Panc1 (cell line): ENCODE measurements at regions not wholly inside any gene's neighbourhood (a gene's known extent, or its start where the extent isn't known, plus 50 kb on each side); places are given as distances from the start of the nearest gene placed in this dataset.

Source experiments
- POLR2AphosphoS5 ChIP-seq: IDR thresholded peaks from 2 replicates; pipeline ENCODE4 v1.6.1; 2012; ENCODE audit warnings: mild to moderate bottlenecking, low read depth, low read length, moderate library complexity
- SIN3A ChIP-seq: IDR thresholded peaks from 2 replicates; pipeline ENCODE4 v1.6.1; 2012; ENCODE audit warnings: low read depth, mild to moderate bottlenecking, low read length, moderate library complexity, borderline replicate concordance; ENCODE audit not compliant: insufficient read depth
- TF ChIP-seq, protein P1 (sequence below): fragments of 450-650 bp; IDR thresholded peaks from 2 replicates; pipeline ENCODE4 v1.5.1; 2017; ENCODE audit warnings: mild to moderate bottlenecking
- TF ChIP-seq, protein P2 (sequence below), 2 experiments: IDR thresholded peaks; 2 replicates each; pipeline ENCODE4 v1.6.1; 2011 to 2012; ENCODE audit warnings: low read depth in 2 of 2, control low read depth in 1 of 2, low read length in 1 of 2, mild to moderate bottlenecking in 1 of 2, moderate library complexity in 1 of 2; ENCODE audit not compliant: insufficient read depth in 1 of 2

DNA sequence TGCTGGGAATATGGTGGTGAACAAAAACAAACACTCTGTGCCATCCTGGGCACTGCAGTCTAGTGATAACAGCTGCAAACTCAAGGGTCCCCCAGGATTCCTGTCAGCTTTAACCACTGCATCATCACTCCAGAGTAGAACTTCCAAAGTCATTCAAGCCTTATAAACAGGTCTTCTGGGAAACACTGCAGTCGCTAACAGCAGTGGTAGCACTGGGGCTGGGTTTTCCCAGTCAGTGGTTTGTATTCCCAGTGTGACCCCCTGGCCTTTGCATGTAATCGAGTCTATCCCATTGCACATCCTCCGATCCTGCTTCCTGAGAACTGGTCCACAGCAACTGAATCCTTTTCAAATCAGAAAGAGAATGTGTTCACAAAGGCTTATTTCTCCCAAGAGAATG, 623.5 kb downstream of the EDEM1 start:
- TF ChIP-seq, protein P1, sequence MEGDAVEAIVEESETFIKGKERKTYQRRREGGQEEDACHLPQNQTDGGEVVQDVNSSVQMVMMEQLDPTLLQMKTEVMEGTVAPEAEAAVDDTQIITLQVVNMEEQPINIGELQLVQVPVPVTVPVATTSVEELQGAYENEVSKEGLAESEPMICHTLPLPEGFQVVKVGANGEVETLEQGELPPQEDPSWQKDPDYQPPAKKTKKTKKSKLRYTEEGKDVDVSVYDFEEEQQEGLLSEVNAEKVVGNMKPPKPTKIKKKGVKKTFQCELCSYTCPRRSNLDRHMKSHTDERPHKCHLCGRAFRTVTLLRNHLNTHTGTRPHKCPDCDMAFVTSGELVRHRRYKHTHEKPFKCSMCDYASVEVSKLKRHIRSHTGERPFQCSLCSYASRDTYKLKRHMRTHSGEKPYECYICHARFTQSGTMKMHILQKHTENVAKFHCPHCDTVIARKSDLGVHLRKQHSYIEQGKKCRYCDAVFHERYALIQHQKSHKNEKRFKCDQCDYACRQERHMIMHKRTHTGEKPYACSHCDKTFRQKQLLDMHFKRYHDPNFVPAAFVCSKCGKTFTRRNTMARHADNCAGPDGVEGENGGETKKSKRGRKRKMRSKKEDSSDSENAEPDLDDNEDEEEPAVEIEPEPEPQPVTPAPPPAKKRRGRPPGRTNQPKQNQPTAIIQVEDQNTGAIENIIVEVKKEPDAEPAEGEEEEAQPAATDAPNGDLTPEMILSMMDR: no peak
- TF ChIP-seq, protein P2, sequence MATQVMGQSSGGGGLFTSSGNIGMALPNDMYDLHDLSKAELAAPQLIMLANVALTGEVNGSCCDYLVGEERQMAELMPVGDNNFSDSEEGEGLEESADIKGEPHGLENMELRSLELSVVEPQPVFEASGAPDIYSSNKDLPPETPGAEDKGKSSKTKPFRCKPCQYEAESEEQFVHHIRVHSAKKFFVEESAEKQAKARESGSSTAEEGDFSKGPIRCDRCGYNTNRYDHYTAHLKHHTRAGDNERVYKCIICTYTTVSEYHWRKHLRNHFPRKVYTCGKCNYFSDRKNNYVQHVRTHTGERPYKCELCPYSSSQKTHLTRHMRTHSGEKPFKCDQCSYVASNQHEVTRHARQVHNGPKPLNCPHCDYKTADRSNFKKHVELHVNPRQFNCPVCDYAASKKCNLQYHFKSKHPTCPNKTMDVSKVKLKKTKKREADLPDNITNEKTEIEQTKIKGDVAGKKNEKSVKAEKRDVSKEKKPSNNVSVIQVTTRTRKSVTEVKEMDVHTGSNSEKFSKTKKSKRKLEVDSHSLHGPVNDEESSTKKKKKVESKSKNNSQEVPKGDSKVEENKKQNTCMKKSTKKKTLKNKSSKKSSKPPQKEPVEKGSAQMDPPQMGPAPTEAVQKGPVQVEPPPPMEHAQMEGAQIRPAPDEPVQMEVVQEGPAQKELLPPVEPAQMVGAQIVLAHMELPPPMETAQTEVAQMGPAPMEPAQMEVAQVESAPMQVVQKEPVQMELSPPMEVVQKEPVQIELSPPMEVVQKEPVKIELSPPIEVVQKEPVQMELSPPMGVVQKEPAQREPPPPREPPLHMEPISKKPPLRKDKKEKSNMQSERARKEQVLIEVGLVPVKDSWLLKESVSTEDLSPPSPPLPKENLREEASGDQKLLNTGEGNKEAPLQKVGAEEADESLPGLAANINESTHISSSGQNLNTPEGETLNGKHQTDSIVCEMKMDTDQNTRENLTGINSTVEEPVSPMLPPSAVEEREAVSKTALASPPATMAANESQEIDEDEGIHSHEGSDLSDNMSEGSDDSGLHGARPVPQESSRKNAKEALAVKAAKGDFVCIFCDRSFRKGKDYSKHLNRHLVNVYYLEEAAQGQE (IDR thresholded peaks at IDR 0.05; ENCODE audit: insufficient read depth in 1 of 2, low read depth in 2 of 2, low read length in 1 of 2): no peak
- TF ChIP-seq POLR2AphosphoS5 (no peak), SIN3A (no peak)
